AG04449 (cell line): ENCODE measurements at regions not wholly inside any gene's neighbourhood (a gene's known extent, or its start where the extent isn't known, plus 50 kb on each side); places are given as distances from the start of the nearest gene placed in this dataset.

ENCODE experiments used
- CTCF ChIA-PET: fragments of 350-600 bp; formaldehyde crosslinking; extraction: SDS; loops from one replicate; lab custom pipeline; 2021; ENCODE audit warnings: antibody characterized with exemption; lab: Yijun Ruan, JAX
- POLR2A ChIA-PET: fragments of 400-600, 350-600 bp; formaldehyde crosslinking; extraction: SDS; loops from one replicate; lab custom pipeline; 2020; ENCODE audit warnings: antibody characterized with exemption, inconsistent platforms; lab: Yijun Ruan, JAX
- DNase-seq: peaks from one replicate; pipeline ENCODE4 v3.0.0-alpha.2; 2010; ENCODE audit warnings: low read depth, low spot score
- H3K4me3 ChIP-seq: 2 replicates; pipeline ENCODE4 v1.5.1; 2011; ENCODE audit warnings: low read depth, mild to moderate bottlenecking, control low read depth, low read length
- TF ChIP-seq, protein P1 (sequence below): IDR thresholded peaks from one replicate; pipeline ENCODE4 v1.5.1; 2011; ENCODE audit warnings: mild to moderate bottlenecking, moderate library complexity, low read length, control low read depth, inconsistent platforms; ENCODE audit not compliant: insufficient read depth; ENCODE audit errors: missing control alignments

GRCh38 chr5:124355928-124356327, 390.5 kb downstream of the ZNF608 start:
- DNase-seq, result no peak
- ChIA-PET POLR2A (no interaction called here), CTCF (no interaction called here)
- TF ChIP-seq, protein P1, sequence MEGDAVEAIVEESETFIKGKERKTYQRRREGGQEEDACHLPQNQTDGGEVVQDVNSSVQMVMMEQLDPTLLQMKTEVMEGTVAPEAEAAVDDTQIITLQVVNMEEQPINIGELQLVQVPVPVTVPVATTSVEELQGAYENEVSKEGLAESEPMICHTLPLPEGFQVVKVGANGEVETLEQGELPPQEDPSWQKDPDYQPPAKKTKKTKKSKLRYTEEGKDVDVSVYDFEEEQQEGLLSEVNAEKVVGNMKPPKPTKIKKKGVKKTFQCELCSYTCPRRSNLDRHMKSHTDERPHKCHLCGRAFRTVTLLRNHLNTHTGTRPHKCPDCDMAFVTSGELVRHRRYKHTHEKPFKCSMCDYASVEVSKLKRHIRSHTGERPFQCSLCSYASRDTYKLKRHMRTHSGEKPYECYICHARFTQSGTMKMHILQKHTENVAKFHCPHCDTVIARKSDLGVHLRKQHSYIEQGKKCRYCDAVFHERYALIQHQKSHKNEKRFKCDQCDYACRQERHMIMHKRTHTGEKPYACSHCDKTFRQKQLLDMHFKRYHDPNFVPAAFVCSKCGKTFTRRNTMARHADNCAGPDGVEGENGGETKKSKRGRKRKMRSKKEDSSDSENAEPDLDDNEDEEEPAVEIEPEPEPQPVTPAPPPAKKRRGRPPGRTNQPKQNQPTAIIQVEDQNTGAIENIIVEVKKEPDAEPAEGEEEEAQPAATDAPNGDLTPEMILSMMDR, result no peak
- H3K4me3 ChIP-seq, result no peak overlapping the region

DNA sequence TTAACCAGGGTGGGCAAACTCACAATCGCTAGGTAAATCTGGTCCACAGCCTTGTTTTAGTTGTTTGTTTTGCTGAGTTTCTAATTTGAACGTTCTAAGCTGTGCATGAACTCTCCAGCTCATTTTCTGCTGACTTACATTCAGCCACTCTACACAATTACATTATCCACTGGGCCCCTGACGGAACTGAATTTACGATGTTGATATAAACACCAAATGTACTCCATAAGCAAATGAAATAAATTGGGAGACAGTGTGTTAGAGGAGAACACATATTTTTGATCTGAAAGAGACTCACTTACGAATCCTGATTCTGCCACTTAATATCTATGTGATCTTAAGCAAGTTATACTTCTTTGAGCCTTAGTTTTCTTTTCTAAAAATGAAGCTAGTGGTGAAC, 393.4 kb downstream of the ZNF608 start:
- POLR2A ChIA-PET, result no interaction called here
- no peak overlapping the region for H3K4me3 ChIP-seq
- CTCF ChIA-PET, result no interaction called here

GRCh38 chr5:124352312-124352711, 394.1 kb downstream of the ZNF608 start:
- CTCF ChIA-PET, result no interaction called here
- no peak for DNase-seq
- TF ChIP-seq, protein P1, result no peak
- no peak overlapping the region for H3K4me3 ChIP-seq
- POLR2A ChIA-PET, result no interaction called here

More for the DNA sequence above, 393.4 kb downstream of the ZNF608 start:
- TF ChIP-seq, protein P1, result no peak
- no peak for DNase-seq

GRCh38 chr5:124349931-124350330, 396.5 kb downstream of the ZNF608 start:
- POLR2A ChIA-PET, result no interaction called here
- TF ChIP-seq, protein P1, result no peak
- CTCF ChIA-PET, result no interaction called here
- no peak for DNase-seq
- no peak overlapping the region for H3K4me3 ChIP-seq

- TF ChIP-seq, protein P1, result no peak
- ChIA-PET CTCF (no interaction called here), POLR2A (interaction anchor here (0.7 kb wide), 1 partner anchor 286 kb away, joined by 3 read pairs; no protein-coding TSS in a partner anchor)
- no peak overlapping the region for H3K4me3 ChIP-seq
- peak; percentile 71 for DNase-seq
Measured at GRCh38 chr5:124343451-124343867, 403.0 kb downstream of the ZNF608 start.

DNA sequence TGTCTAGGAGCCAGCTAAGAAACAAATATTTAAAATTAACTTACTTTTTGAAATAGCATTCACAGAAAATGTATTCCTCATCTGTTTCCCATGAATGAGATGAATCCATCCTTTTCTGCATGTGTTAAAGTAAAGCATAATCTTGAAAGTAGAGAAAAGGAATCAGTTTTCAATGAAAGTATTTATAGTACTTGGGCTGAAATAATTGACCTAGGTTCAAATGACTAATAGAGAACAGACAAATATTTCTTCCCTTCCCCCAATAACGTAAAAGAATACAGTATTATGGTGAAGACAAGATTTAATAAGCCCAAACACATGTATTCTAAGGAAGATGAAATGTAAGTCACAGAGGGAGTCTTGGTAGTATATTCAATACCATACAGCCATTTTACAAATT, 403.5 kb downstream of the ZNF608 start:
- DNase-seq, result no peak

More for the DNA sequence above, 403.5 kb downstream of the ZNF608 start:
- ChIA-PET POLR2A (interaction anchor here (0.7 kb wide), 1 partner anchor 286 kb away, joined by 3 read pairs; no protein-coding TSS in a partner anchor), CTCF (no interaction called here)
- TF ChIP-seq, protein P1, result no peak
- H3K4me3 ChIP-seq, result no peak overlapping the region
